ENCODE measurements at regions not wholly inside any gene's neighbourhood (a gene's known extent, or its start where the extent isn't known, plus 50 kb on each side); places are given as distances from the start of the nearest gene placed in this dataset.

GRCh38 chr11:31879681-31880080, 68.6 kb upstream of the PAX6 start:
- Histone ChIP-seq H2BK15ac (ENCODE audit: low read depth, low read length) (no peak overlapping the region), H4K91ac (ENCODE audit: insufficient read length, low read depth, low read length) (no peak overlapping the region), H3K79me2 (ENCODE audit: insufficient read depth, low read length) (no peaks in the 10 kb centered on the region), H4K8ac (replicated peaks; ENCODE audit: insufficient read length, low read depth, low read length) (no peak overlapping the region), H3K27ac (ENCODE audit: insufficient read length, low read depth, low read length) (no peak overlapping the region), H2AFZ (ENCODE audit: low read length) (no peak overlapping the region), H3K9me3 (ENCODE audit: control insufficient read depth, low read depth, low read length) (no peaks in the 10 kb centered on the region), H3T11ph (ENCODE audit: low read length) (no peak overlapping the region), H3K56ac (ENCODE audit: insufficient read length, low read depth, low read length) (no peak overlapping the region), H3K23me2 (ENCODE audit: insufficient read length, low read depth, low read length, poor library complexity, severe bottlenecking) (no peaks in the 10 kb centered on the region), H4K20me1 (ENCODE audit: control insufficient read depth, insufficient read depth, insufficient read length) (no peaks in the 10 kb centered on the region), H3K27me3 (ENCODE audit: insufficient read depth, low read length) (no peaks in the 10 kb centered on the region), H3K9ac (ENCODE audit: extremely low read depth, insufficient read length, low read length) (no peak overlapping the region), H3K4me1 (ENCODE audit: insufficient read depth, low read length) (peaks cover 5% of the 10 kb centered on the region), H2BK5ac (ENCODE audit: insufficient read length, low read length) (no peak overlapping the region), H2BK12ac (ENCODE audit: insufficient read length, low read depth, low read length) (no peak overlapping the region), H2BK20ac (ENCODE audit: low read depth, low read length, poor library complexity, severe bottlenecking) (no peak overlapping the region), H3K14ac (ENCODE audit: insufficient read depth, low read length) (no peak overlapping the region), H3K23ac (ENCODE audit: insufficient read length, low read depth, low read length) (no peak overlapping the region), H3K4me2 (ENCODE audit: insufficient read depth, insufficient read length, low read length) (no peak overlapping the region), H3K4ac (ENCODE audit: low read depth, low read length) (no peak overlapping the region), H3K79me1 (ENCODE audit: insufficient read depth, low read depth, low read length, poor library complexity, severe bottlenecking) (no peaks in the 10 kb centered on the region), H4K5ac (ENCODE audit: insufficient read length, low read depth, low read length) (no peak overlapping the region), H2AK5ac (ENCODE audit: insufficient read length, low read length) (no peak overlapping the region), H2BK120ac (ENCODE audit: low read depth, low read length, poor library complexity, severe bottlenecking) (no peak overlapping the region), H3K18ac (ENCODE audit: insufficient read length, low read depth, low read length) (no peak overlapping the region)
- H3K36me3 Mint-ChIP-seq (ENCODE audit: insufficient read depth in 1 of 3, low read depth in 3 of 3) = no peaks in the 10 kb centered on the region
- H3K9me3 Mint-ChIP-seq = no peaks in the 10 kb centered on the region
- DNase-seq = no peak
- no CpG with 5 or more reads among the region's 2 CpGs for WGBS (ENCODE audit: extremely low coverage, insufficient read length, low lambda C conversion rate)
- TF ChIP-seq CTCF (conservative IDR thresholded peaks at IDR 0.05) = no peak
- peaks cover 50 to 52% of the 10 kb centered on the region in 2 experiments for H3K4me1 Mint-ChIP-seq
- H3K4me3 Mint-ChIP-seq = no peak overlapping the region
- H3K27me3 Mint-ChIP-seq (ENCODE audit: low read depth) = peaks cover 13% of the 10 kb centered on the region
- no peak overlapping the region for H3K27ac Mint-ChIP-seq
